WTC11 (cell line): ENCODE measurements at regions not wholly inside any gene's neighbourhood (a gene's known extent, or its start where the extent isn't known, plus 50 kb on each side); places are given as distances from the start of the nearest gene placed in this dataset.

Experiments
- ATAC-seq: fragments of 200-7000 bp; cut with Tn5 transposase; 2 replicates; pipeline ENCODE4 v1.10.0; 2021; ENCODE audit warnings: mild to moderate bottlenecking, moderate library complexity
- CTCF ChIA-PET: fragments of 300-600 bp; sonication (Branson Sonifier 250); formaldehyde crosslinking; loops from one replicate; lab custom pipeline; 2021; ENCODE audit warnings: antibody characterized with exemption; lab: Charles Lee
- POLR2A ChIA-PET: fragments of 350-600 bp; sonication (Branson Sonifier 250); formaldehyde crosslinking; loops from one replicate; lab custom pipeline; 2021; ENCODE audit warnings: antibody characterized with exemption; lab: Charles Lee
- DNase-seq: peaks from one replicate; pipeline ENCODE4 v3.0.0; 2021; ENCODE audit warnings: low spot score
- H3K27ac Mint-ChIP-seq: 2 replicates; pipeline ENCODE4 v1.8.0; 2021; ENCODE audit warnings: mixed read lengths
- H3K27me3 Mint-ChIP-seq: 2 replicates; pipeline ENCODE4 v1.8.0; 2021; ENCODE audit warnings: low read depth, mild to moderate bottlenecking, moderate library complexity, mixed read lengths
- H3K36me3 Mint-ChIP-seq: 2 replicates; pipeline ENCODE4 v1.8.0; 2021; ENCODE audit warnings: mixed read lengths
- H3K4me1 Mint-ChIP-seq: 2 replicates; pipeline ENCODE4 v1.8.0; 2022; ENCODE audit warnings: mixed read lengths
- H3K4me3 Mint-ChIP-seq: 2 replicates; pipeline ENCODE4 v1.8.0; 2021; ENCODE audit warnings: mild to moderate bottlenecking, moderate library complexity, mixed read lengths
- H3K9me3 Mint-ChIP-seq: 2 replicates; pipeline ENCODE4 v1.8.0; 2021; ENCODE audit warnings: mixed read lengths
- ATF2 ChIP-seq: sonication (generic); formaldehyde crosslinking; IDR thresholded peaks from 2 replicates; pipeline ENCODE4 v1.8.1; 2022; ENCODE audit warnings: low read depth, missing genetic modification reagents, borderline replicate concordance
- ATF3 ChIP-seq: sonication (generic); formaldehyde crosslinking; conservative IDR thresholded peaks from 2 replicates; pipeline ENCODE4 v1.8.1; 2022; ENCODE audit warnings: mild to moderate bottlenecking, missing genetic modification reagents
- FOXK1 ChIP-seq: sonication (generic); formaldehyde crosslinking; IDR thresholded peaks from 2 replicates; pipeline ENCODE4 v1.8.0; 2022; ENCODE audit warnings: mild to moderate bottlenecking, moderate library complexity, missing genetic modification reagents
- IRF1 ChIP-seq: sonication (generic); formaldehyde crosslinking; IDR thresholded peaks from 2 replicates; pipeline ENCODE4 v1.8.0; 2023; ENCODE audit warnings: missing genetic modification reagents
- IRF2 ChIP-seq: sonication (generic); formaldehyde crosslinking; IDR thresholded peaks from 2 replicates; pipeline ENCODE4 v1.8.0; 2022; ENCODE audit warnings: low read depth, missing genetic modification reagents, borderline replicate concordance
- KAT7 ChIP-seq: sonication (generic); formaldehyde crosslinking; IDR thresholded peaks from 2 replicates; pipeline ENCODE4 v1.8.1; 2023; ENCODE audit warnings: missing genetic modification reagents, mild to moderate bottlenecking, borderline replicate concordance
- MXD4 ChIP-seq: fragments of 250-450 bp; sonication (Bioruptor Pico); IDR thresholded peaks from 2 replicates; pipeline ENCODE4 v1.8.0; 2021; ENCODE audit warnings: mild to moderate bottlenecking, moderate library complexity, borderline replicate concordance
- PREB ChIP-seq: sonication (generic); formaldehyde crosslinking; IDR thresholded peaks from 2 replicates; pipeline ENCODE4 v1.8.1; 2022; ENCODE audit warnings: mild to moderate bottlenecking, missing genetic modification reagents, moderate library complexity, borderline replicate concordance
- RORB ChIP-seq: fragments of 250-450 bp; sonication (Bioruptor Pico); IDR thresholded peaks from 2 replicates; pipeline ENCODE4 v1.9.0; 2021; ENCODE audit warnings: mild to moderate bottlenecking
- USF1 ChIP-seq: sonication (generic); formaldehyde crosslinking; IDR thresholded peaks from 2 replicates; pipeline ENCODE4 v1.8.0; 2022; ENCODE audit warnings: mild to moderate bottlenecking, missing genetic modification reagents
- ZBTB21 ChIP-seq: sonication (generic); formaldehyde crosslinking; IDR thresholded peaks from 2 replicates; pipeline ENCODE4 v1.8.1; 2023; ENCODE audit warnings: mild to moderate bottlenecking, missing genetic modification reagents, borderline replicate concordance
- ZBTB43 ChIP-seq: sonication (generic); formaldehyde crosslinking; IDR thresholded peaks from 2 replicates; pipeline ENCODE4 v1.8.1; 2023; ENCODE audit warnings: mild to moderate bottlenecking, missing genetic modification reagents
- ZNF281 ChIP-seq: sonication (generic); formaldehyde crosslinking; IDR thresholded peaks from 2 replicates; pipeline ENCODE4 v1.8.0; 2023; ENCODE audit warnings: mild to moderate bottlenecking, missing genetic modification reagents
- ZNF512 ChIP-seq: sonication (generic); formaldehyde crosslinking; IDR thresholded peaks from 2 replicates; pipeline ENCODE4 v1.8.1; 2022; ENCODE audit warnings: missing genetic modification reagents, borderline replicate concordance
- ZNF671 ChIP-seq: fragments of 250-450 bp; sonication (Bioruptor Pico); IDR thresholded peaks from 2 replicates; pipeline ENCODE4 v1.8.0; 2021; ENCODE audit warnings: mild to moderate bottlenecking
- TF ChIP-seq, protein P1 (sequence below): sonication (generic); formaldehyde crosslinking; IDR thresholded peaks from 2 replicates; pipeline ENCODE4 v1.8.1; 2023; ENCODE audit warnings: mild to moderate bottlenecking, moderate library complexity, missing genetic modification reagents
- TF ChIP-seq, protein P2 (sequence below): fragments of 250-450 bp; sonication (Bioruptor Pico); conservative IDR thresholded peaks from 2 replicates; pipeline ENCODE4 v1.9.0; 2021; ENCODE audit warnings: mild to moderate bottlenecking
- TF ChIP-seq, protein P3 (sequence below): fragments of 200-600 bp; IDR thresholded peaks from 2 replicates; pipeline ENCODE4 v1.8.0; 2022; ENCODE audit warnings: antibody characterized with exemption

GRCh38 chr1:79285667-79286066 lies 279.1 kb upstream of the ADGRL4 start:
- H3K9me3 Mint-ChIP-seq, result no peaks in the 10 kb centered on the region
- H3K27ac Mint-ChIP-seq, result no peak overlapping the region
- ATAC-seq, result no peak
- CTCF ChIA-PET, result no interaction called here
- no peak for DNase-seq
- H3K4me1 Mint-ChIP-seq, result no peaks in the 10 kb centered on the region
- TF ChIP-seq PREB (no peak), ZBTB21 (no peak), KAT7 (CRISPR knock-in tag) (no peak), ATF2 (CRISPR knock-in tag) (no peak), ZNF671 (no peak), MXD4 (CRISPR knock-in tag) (no peak), RORB (CRISPR knock-in tag) (no peak), IRF1 (CRISPR knock-in tag) (no peak), ZNF512 (no peak), USF1 (CRISPR knock-in tag) (no peak), ZNF281 (no peak), ATF3 (CRISPR knock-in tag) (no peak), IRF2 (CRISPR knock-in tag) (no peak), ZBTB43 (CRISPR knock-in tag) (no peak), FOXK1 (CRISPR knock-in tag) (no peak)
- TF ChIP-seq, protein P1, sequence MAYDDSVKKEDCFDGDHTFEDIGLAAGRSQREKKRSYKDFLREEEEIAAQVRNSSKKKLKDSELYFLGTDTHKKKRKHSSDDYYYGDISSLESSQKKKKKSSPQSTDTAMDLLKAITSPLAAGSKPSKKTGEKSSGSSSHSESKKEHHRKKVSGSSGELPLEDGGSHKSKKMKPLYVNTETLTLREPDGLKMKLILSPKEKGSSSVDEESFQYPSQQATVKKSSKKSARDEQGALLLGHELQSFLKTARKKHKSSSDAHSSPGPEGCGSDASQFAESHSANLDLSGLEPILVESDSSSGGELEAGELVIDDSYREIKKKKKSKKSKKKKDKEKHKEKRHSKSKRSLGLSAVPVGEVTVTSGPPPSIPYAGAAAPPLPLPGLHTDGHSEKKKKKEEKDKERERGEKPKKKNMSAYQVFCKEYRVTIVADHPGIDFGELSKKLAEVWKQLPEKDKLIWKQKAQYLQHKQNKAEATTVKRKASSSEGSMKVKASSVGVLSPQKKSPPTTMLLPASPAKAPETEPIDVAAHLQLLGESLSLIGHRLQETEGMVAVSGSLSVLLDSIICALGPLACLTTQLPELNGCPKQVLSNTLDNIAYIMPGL (CRISPR knock-in tag), result no peak
- TF ChIP-seq, protein P2, sequence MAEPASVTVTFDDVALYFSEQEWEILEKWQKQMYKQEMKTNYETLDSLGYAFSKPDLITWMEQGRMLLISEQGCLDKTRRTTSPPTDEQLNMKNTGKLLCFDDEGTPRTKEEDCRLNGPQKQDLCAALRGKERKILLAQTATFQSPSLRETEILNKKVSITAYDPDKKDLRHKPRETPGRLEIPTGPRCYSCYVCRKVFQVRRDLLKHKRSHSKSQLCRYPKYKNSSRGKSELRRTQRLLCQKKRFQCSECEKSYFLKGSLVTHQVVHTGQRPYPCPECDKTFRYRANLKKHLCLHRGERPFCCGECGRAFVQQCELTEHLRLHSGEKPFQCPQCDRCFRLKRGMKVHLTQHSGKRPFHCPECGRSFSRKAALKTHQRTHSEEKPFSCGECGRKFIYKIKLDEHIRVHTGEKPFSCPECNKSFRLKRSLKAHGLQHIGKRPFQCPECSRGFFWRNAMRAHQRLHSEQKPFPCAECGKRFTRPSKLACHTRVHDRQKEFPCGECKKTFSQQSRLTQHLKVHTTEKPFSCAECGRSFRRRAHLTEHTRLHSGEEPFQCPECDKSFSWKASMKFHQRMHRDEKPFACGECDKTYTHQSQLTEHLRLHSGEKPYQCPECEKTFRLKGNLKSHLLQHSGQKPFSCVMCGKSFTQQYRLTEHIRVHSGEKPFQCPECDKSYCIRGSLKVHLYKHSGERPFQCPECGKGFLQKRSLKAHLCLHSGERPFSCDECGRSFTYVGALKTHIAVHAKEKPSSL, result no peak
- TF ChIP-seq, protein P3, sequence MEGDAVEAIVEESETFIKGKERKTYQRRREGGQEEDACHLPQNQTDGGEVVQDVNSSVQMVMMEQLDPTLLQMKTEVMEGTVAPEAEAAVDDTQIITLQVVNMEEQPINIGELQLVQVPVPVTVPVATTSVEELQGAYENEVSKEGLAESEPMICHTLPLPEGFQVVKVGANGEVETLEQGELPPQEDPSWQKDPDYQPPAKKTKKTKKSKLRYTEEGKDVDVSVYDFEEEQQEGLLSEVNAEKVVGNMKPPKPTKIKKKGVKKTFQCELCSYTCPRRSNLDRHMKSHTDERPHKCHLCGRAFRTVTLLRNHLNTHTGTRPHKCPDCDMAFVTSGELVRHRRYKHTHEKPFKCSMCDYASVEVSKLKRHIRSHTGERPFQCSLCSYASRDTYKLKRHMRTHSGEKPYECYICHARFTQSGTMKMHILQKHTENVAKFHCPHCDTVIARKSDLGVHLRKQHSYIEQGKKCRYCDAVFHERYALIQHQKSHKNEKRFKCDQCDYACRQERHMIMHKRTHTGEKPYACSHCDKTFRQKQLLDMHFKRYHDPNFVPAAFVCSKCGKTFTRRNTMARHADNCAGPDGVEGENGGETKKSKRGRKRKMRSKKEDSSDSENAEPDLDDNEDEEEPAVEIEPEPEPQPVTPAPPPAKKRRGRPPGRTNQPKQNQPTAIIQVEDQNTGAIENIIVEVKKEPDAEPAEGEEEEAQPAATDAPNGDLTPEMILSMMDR, result no peak
- POLR2A ChIA-PET, result no interaction called here
- no peaks in the 10 kb centered on the region for H3K27me3 Mint-ChIP-seq
- H3K4me3 Mint-ChIP-seq, result no peak overlapping the region
- no peaks in the 10 kb centered on the region for H3K36me3 Mint-ChIP-seq
